CD14-positive monocyte (primary cell): ENCODE measurements at regions not wholly inside any gene's neighbourhood (a gene's known extent, or its start where the extent isn't known, plus 50 kb on each side); places are given as distances from the start of the nearest gene placed in this dataset.

Experiments
- DNase-seq, 3 donors: peaks; one replicate each; pipeline ENCODE4 v3.0.0-alpha.2; 2011 to 2022
- H2AFZ ChIP-seq: 2 replicates; pipeline ENCODE4 v1.6.0; 2012; ENCODE audit warnings: mild to moderate bottlenecking, low read depth, low read length, inconsistent platforms; ENCODE audit not compliant: insufficient read depth, poor library complexity, severe bottlenecking
- H3K27ac ChIP-seq, 2 donors: 1 replicate in 1 of 2; 2 replicates in 1 of 2; pipeline ENCODE4 v1.5.1; 2012 to 2013; ENCODE audit warnings: low read length in 2 of 2, control low read depth in 1 of 2, inconsistent platforms in 1 of 2, low read depth in 1 of 2, mild to moderate bottlenecking in 1 of 2
- H3K27me3 ChIP-seq, 2 donors: one replicate each; pipeline versions ENCODE4 v1.6.0 to v1.6.1; 2011 to 2013; ENCODE audit warnings: low read length in 2 of 2; ENCODE audit not compliant: control insufficient read depth in 2 of 2, insufficient read depth in 2 of 2
- H3K36me3 ChIP-seq, 2 donors: replicated peaks in 1 of 2; 1 replicate in 1 of 2; 2 replicates in 1 of 2; pipeline versions ENCODE4 v1.5.1 to v1.6.1; 2012 to 2013; ENCODE audit warnings: low read length in 2 of 2, control low read depth in 1 of 2, inconsistent platforms in 1 of 2, mild to moderate bottlenecking in 1 of 2; ENCODE audit not compliant: insufficient read depth in 2 of 2, control insufficient read depth in 1 of 2
- H3K4me1 ChIP-seq, 2 donors: 1 replicate in 1 of 2; 2 replicates in 1 of 2; pipeline versions ENCODE4 v1.5.1 to v1.6.1; 2012 to 2013; ENCODE audit warnings: low read length in 2 of 2, control low read depth in 1 of 2, inconsistent platforms in 1 of 2, mild to moderate bottlenecking in 1 of 2, moderate library complexity in 1 of 2; ENCODE audit not compliant: insufficient read depth in 2 of 2, control insufficient read depth in 1 of 2
- H3K4me2 ChIP-seq: replicated peaks from 2 replicates; pipeline ENCODE3; 2012; ENCODE audit warnings: low read length, moderate library complexity, mild to moderate bottlenecking; ENCODE audit not compliant: poor library complexity, severe bottlenecking; ENCODE audit errors: extremely low read depth
- H3K4me3 ChIP-seq, 3 experiments: fragments of 200-600 bp in 1 of 3; sonication (generic) in 1 of 3; replicated peaks in 1 of 3; 1 replicate in 2 of 3; 2 replicates in 1 of 3; pipeline ENCODE4 v1.5.1; 2011 to 2013; ENCODE audit warnings: low read length in 3 of 3, mild to moderate bottlenecking in 3 of 3, control low read depth in 2 of 3, low read depth in 2 of 3, inconsistent platforms in 1 of 3, moderate library complexity in 1 of 3
- H3K79me2 ChIP-seq: 2 replicates; pipeline ENCODE4 v1.6.0; 2012; ENCODE audit warnings: mild to moderate bottlenecking, control low read depth, inconsistent platforms, low read length, moderate library complexity; ENCODE audit not compliant: insufficient read depth
- H3K9ac ChIP-seq: 2 replicates; pipeline ENCODE4 v1.6.0; 2017; ENCODE audit warnings: low read length, mild to moderate bottlenecking; ENCODE audit not compliant: insufficient read depth, poor library complexity, severe bottlenecking
- H3K9me3 ChIP-seq, 2 donors: replicated peaks in 1 of 2; 1 replicate in 1 of 2; 2 replicates in 1 of 2; pipeline versions ENCODE4 v1.5.1 to v1.6.1; 2012 to 2013; ENCODE audit warnings: low read length in 2 of 2, control low read depth in 1 of 2; ENCODE audit not compliant: control insufficient read depth in 1 of 2, insufficient read depth in 1 of 2
- H4K20me1 ChIP-seq: 2 replicates; pipeline ENCODE4 v1.6.0; 2012; ENCODE audit warnings: mild to moderate bottlenecking, low read length, control low read depth, moderate library complexity; ENCODE audit not compliant: insufficient read depth
- H3K27ac Mint-ChIP-seq, 7 donors: one replicate each; pipeline ENCODE4 v1.8.0; 2020; ENCODE audit warnings: mild to moderate bottlenecking in 7 of 7, mixed read lengths in 7 of 7, moderate library complexity in 6 of 7, inconsistent platforms in 2 of 7
- H3K27me3 Mint-ChIP-seq, 3 donors: one replicate each; pipeline ENCODE4 v1.8.0; 2021 to 2022; ENCODE audit warnings: low read depth in 3 of 3, mild to moderate bottlenecking in 3 of 3, mixed read lengths in 3 of 3, moderate library complexity in 3 of 3, inconsistent platforms in 1 of 3
- H3K36me3 Mint-ChIP-seq, 2 donors: one replicate each; pipeline ENCODE4 v1.8.0; 2020; ENCODE audit warnings: mixed read lengths in 2 of 2, inconsistent platforms in 1 of 2, mild to moderate bottlenecking in 1 of 2
- H3K4me1 Mint-ChIP-seq: one replicate; pipeline ENCODE4 v1.8.0; 2020; ENCODE audit warnings: mild to moderate bottlenecking, mixed read lengths
- H3K4me3 Mint-ChIP-seq, 2 donors: one replicate each; pipeline ENCODE4 v1.8.0; 2020; ENCODE audit warnings: mild to moderate bottlenecking in 2 of 2, mixed read lengths in 2 of 2, moderate library complexity in 1 of 2
- H3K9me3 Mint-ChIP-seq, 7 donors: one replicate each; pipeline ENCODE4 v1.8.0; 2020 to 2022; ENCODE audit warnings: mixed read lengths in 7 of 7, mild to moderate bottlenecking in 6 of 7, moderate library complexity in 6 of 7, inconsistent platforms in 2 of 7
- WGBS: methylation state at CpG from one replicate; pipeline ENCODE4 v1.1.5; 2013; ENCODE audit warnings: missing lambda C conversion rate; ENCODE audit not compliant: insufficient coverage; 5-methylcytosine and 5-hydroxymethylcytosine counted together
- intact Hi-C, 2 donors: fragments of 100-400 bp; cut with micrococcal nuclease; formaldehyde crosslinking; loops; one replicate each; pipeline versions ENCODE4 v1.15.0 to v1.15.1; 2023
- TF ChIP-seq, protein P1 (sequence below): fragments of 200-600 bp; IDR thresholded peaks from one replicate; pipeline ENCODE4 v1.8.0; 2022; ENCODE audit warnings: antibody characterized with exemption, mild to moderate bottlenecking

- H3K27me3 ChIP-seq, result no peaks in the 10 kb centered on the region
- H3K9me3 Mint-ChIP-seq, result peaks cover 1 to 8% (median 6%) of the 10 kb centered on the region in 7 donors
- peak overlapping the region in 1 of 2 donors; percentile 55 for H3K4me3 Mint-ChIP-seq
- TF ChIP-seq, protein P1, sequence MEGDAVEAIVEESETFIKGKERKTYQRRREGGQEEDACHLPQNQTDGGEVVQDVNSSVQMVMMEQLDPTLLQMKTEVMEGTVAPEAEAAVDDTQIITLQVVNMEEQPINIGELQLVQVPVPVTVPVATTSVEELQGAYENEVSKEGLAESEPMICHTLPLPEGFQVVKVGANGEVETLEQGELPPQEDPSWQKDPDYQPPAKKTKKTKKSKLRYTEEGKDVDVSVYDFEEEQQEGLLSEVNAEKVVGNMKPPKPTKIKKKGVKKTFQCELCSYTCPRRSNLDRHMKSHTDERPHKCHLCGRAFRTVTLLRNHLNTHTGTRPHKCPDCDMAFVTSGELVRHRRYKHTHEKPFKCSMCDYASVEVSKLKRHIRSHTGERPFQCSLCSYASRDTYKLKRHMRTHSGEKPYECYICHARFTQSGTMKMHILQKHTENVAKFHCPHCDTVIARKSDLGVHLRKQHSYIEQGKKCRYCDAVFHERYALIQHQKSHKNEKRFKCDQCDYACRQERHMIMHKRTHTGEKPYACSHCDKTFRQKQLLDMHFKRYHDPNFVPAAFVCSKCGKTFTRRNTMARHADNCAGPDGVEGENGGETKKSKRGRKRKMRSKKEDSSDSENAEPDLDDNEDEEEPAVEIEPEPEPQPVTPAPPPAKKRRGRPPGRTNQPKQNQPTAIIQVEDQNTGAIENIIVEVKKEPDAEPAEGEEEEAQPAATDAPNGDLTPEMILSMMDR, result no peak
- no peak overlapping the region for H3K27ac Mint-ChIP-seq
- H3K9ac ChIP-seq, result no peak overlapping the region
- H3K36me3 Mint-ChIP-seq, result peaks cover 0 to 3% of the 10 kb centered on the region in 2 donors
- peaks cover 15 to 22% of the 10 kb centered on the region in 2 donors for H3K4me1 ChIP-seq
- no peak for DNase-seq
- no peaks in the 10 kb centered on the region for H3K36me3 ChIP-seq
- H3K4me3 ChIP-seq, result no peak overlapping the region
- 0% methylated on average over 1 of the region's 3 CpGs for WGBS
- H3K4me1 Mint-ChIP-seq, result peaks cover 42% of the 10 kb centered on the region
- H2AFZ ChIP-seq, result peak overlapping the region; percentile 15
- no peak overlapping the region for H3K27ac ChIP-seq
- H3K4me2 ChIP-seq, result no peak overlapping the region
- no peaks in the 10 kb centered on the region for H3K79me2 ChIP-seq
- H4K20me1 ChIP-seq, result no peaks in the 10 kb centered on the region
- intact Hi-C loops, result no loop called here
- peaks cover 0 to 4% (median 1%) of the 10 kb centered on the region in 3 donors for H3K27me3 Mint-ChIP-seq
- H3K9me3 ChIP-seq, result no peaks in the 10 kb centered on the region
Observed at GRCh38 chr10:118835682-118836326, 81.0 kb upstream of the CACUL1 start.

- Mint-ChIP-seq H3K9me3 (peaks cover 1 to 17% (median 8%) of the 10 kb centered on the region in 7 donors), H3K27me3 (peaks cover 0 to 4% (median 4%) of the 10 kb centered on the region in 3 donors), H3K4me1 (peaks cover 24% of the 10 kb centered on the region), H3K4me3 (no peak overlapping the region), H3K27ac (no peak overlapping the region), H3K36me3 (peaks cover 0 to 3% of the 10 kb centered on the region in 2 donors)
- H4K20me1 ChIP-seq, result no peaks in the 10 kb centered on the region
- no peak for DNase-seq
- no peaks in the 10 kb centered on the region for H3K36me3 ChIP-seq
- H2AFZ ChIP-seq, result no peak overlapping the region
- TF ChIP-seq, protein P1, result no peak
- no peak overlapping the region for H3K9ac ChIP-seq
- H3K27ac ChIP-seq, result no peak overlapping the region
- H3K27me3 ChIP-seq, result no peaks in the 10 kb centered on the region
- no peak overlapping the region for H3K4me2 ChIP-seq
- H3K4me3 ChIP-seq, result no peak overlapping the region
- intact Hi-C loops, result no loop called here
- WGBS, result no CpG with 5 or more reads among the region's 4 CpGs
- H3K79me2 ChIP-seq, result no peaks in the 10 kb centered on the region
- H3K4me1 ChIP-seq, result peaks cover 0 to 5% of the 10 kb centered on the region in 2 donors
- no peaks in the 10 kb centered on the region for H3K9me3 ChIP-seq
Observed at GRCh38 chr10:118838364-118838763, 83.6 kb upstream of the CACUL1 start.
